ENCODE measurements at regions not wholly inside any gene's neighbourhood (a gene's known extent, or its start where the extent isn't known, plus 50 kb on each side); places are given as distances from the start of the nearest gene placed in this dataset.

DNA sequence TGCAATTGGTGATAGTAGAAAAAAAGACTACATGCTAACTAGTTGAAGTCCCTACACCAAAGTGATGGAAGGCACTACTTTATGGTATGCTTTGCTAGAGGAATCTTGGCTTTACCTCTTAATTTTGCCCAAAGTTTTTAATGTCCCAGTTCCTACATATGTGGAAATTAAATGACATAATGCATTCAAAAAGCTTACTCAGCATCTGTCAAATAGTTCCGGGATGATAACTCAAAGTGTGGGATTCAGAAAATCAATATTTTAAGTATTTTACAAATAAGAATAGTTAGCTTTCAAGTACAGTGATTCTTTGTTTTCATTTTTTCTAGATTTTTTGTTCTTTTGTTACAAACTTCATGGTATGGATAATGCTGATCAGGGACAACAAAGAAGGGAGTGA, 211.6 kb downstream of the PCDH20 start:
- Histone ChIP-seq H2AFZ (no peak overlapping the region), H4K20me1 (ENCODE audit: insufficient read depth, poor library complexity, severe bottlenecking) (no peaks in the 10 kb centered on the region), H3K79me2 (no peaks in the 10 kb centered on the region), H3K27me3 (no peaks in the 10 kb centered on the region), H3K9me3 (ENCODE audit: low read depth) (no peaks in the 10 kb centered on the region), H3K4me3 (no peak overlapping the region), H3K36me3 (replicated peaks; ENCODE audit: insufficient read depth, low read depth) (no peaks in the 10 kb centered on the region), H3K27ac (no peak overlapping the region), H3K4me1 (ENCODE audit: insufficient read depth) (no peaks in the 10 kb centered on the region), H3K4me2 (no peak overlapping the region), H3K9me2 (replicated peaks; ENCODE audit: insufficient read depth) (no peaks in the 10 kb centered on the region)
- WGBS (ENCODE audit: low lambda C conversion rate, missing lambda C conversion rate): 95% methylated on average over 1 of the region's 1 CpG
- no peak for DNase-seq (ENCODE audit: low spot score)
- TF ChIP-seq EZH2phosphoT487 (IDR thresholded peaks at IDR 0.05; ENCODE audit: low read depth, severe bottlenecking, unreplicated experiment): no peak
- no peak for TF ChIP-seq EZH2 (IDR thresholded peaks at IDR 0.05; ENCODE audit: borderline replicate concordance)
- TF ChIP-seq, protein P1, sequence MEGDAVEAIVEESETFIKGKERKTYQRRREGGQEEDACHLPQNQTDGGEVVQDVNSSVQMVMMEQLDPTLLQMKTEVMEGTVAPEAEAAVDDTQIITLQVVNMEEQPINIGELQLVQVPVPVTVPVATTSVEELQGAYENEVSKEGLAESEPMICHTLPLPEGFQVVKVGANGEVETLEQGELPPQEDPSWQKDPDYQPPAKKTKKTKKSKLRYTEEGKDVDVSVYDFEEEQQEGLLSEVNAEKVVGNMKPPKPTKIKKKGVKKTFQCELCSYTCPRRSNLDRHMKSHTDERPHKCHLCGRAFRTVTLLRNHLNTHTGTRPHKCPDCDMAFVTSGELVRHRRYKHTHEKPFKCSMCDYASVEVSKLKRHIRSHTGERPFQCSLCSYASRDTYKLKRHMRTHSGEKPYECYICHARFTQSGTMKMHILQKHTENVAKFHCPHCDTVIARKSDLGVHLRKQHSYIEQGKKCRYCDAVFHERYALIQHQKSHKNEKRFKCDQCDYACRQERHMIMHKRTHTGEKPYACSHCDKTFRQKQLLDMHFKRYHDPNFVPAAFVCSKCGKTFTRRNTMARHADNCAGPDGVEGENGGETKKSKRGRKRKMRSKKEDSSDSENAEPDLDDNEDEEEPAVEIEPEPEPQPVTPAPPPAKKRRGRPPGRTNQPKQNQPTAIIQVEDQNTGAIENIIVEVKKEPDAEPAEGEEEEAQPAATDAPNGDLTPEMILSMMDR (IDR thresholded peaks at IDR 0.05; ENCODE audit: poor library complexity): no peak

GRCh38 chr13:61202042-61202441, 213.6 kb downstream of the PCDH20 start:
- TF ChIP-seq, protein P1 (IDR thresholded peaks at IDR 0.05; ENCODE audit: poor library complexity): no peak
- TF ChIP-seq EZH2phosphoT487 (IDR thresholded peaks at IDR 0.05; ENCODE audit: low read depth, severe bottlenecking, unreplicated experiment) (no peak), EZH2 (IDR thresholded peaks at IDR 0.05; ENCODE audit: borderline replicate concordance) (no peak)
- Histone ChIP-seq H3K36me3 (replicated peaks; ENCODE audit: insufficient read depth, low read depth) (no peaks in the 10 kb centered on the region), H3K4me3 (no peak overlapping the region), H3K4me1 (ENCODE audit: insufficient read depth) (no peaks in the 10 kb centered on the region), H3K9me3 (ENCODE audit: low read depth) (no peaks in the 10 kb centered on the region), H3K9me2 (replicated peaks; ENCODE audit: insufficient read depth) (no peaks in the 10 kb centered on the region), H2AFZ (no peak overlapping the region), H3K79me2 (no peaks in the 10 kb centered on the region), H3K27ac (no peak overlapping the region), H3K27me3 (no peaks in the 10 kb centered on the region), H4K20me1 (ENCODE audit: insufficient read depth, poor library complexity, severe bottlenecking) (no peaks in the 10 kb centered on the region), H3K4me2 (no peak overlapping the region)
- DNase-seq (ENCODE audit: low spot score): no peak
- 26% methylated on average over 1 of the region's 1 CpG for WGBS (ENCODE audit: low lambda C conversion rate, missing lambda C conversion rate)

- H3K4me1 ChIP-seq (ENCODE audit: insufficient read depth): no peaks in the 10 kb centered on the region
- DNase-seq (ENCODE audit: low spot score): peak; percentile 46
- H3K9me2 ChIP-seq (replicated peaks; ENCODE audit: insufficient read depth): no peaks in the 10 kb centered on the region
- no peak overlapping the region for H3K4me3 ChIP-seq
- no peaks in the 10 kb centered on the region for H3K9me3 ChIP-seq (ENCODE audit: low read depth)
- TF ChIP-seq, protein P1 (IDR thresholded peaks at IDR 0.05; ENCODE audit: poor library complexity): no peak
- TF ChIP-seq EZH2phosphoT487 (IDR thresholded peaks at IDR 0.05; ENCODE audit: low read depth, severe bottlenecking, unreplicated experiment) (no peak), EZH2 (IDR thresholded peaks at IDR 0.05; ENCODE audit: borderline replicate concordance) (no peak)
- no peaks in the 10 kb centered on the region for H3K27me3 ChIP-seq
- H2AFZ ChIP-seq: no peak overlapping the region
- H3K36me3 ChIP-seq (replicated peaks; ENCODE audit: insufficient read depth, low read depth): no peaks in the 10 kb centered on the region
- no peaks in the 10 kb centered on the region for H4K20me1 ChIP-seq (ENCODE audit: insufficient read depth, poor library complexity, severe bottlenecking)
- no peak overlapping the region for H3K4me2 ChIP-seq
- WGBS (ENCODE audit: low lambda C conversion rate, missing lambda C conversion rate): 76% methylated on average over 1 of the region's 1 CpG
- no peaks in the 10 kb centered on the region for H3K79me2 ChIP-seq
- no peak overlapping the region for H3K27ac ChIP-seq
Measured at GRCh38 chr13:61192826-61193225, 222.8 kb downstream of the PCDH20 start.

- no peak for TF ChIP-seq EZH2 (IDR thresholded peaks at IDR 0.05; ENCODE audit: borderline replicate concordance)
- TF ChIP-seq EZH2phosphoT487 (IDR thresholded peaks at IDR 0.05; ENCODE audit: low read depth, severe bottlenecking, unreplicated experiment): no peak
- TF ChIP-seq, protein P1 (IDR thresholded peaks at IDR 0.05; ENCODE audit: poor library complexity): no peak
- 93% methylated on average over 2 of the region's 2 CpGs for WGBS (ENCODE audit: low lambda C conversion rate, missing lambda C conversion rate)
- H3K9me3 ChIP-seq (ENCODE audit: low read depth): no peaks in the 10 kb centered on the region
- H3K79me2 ChIP-seq: no peaks in the 10 kb centered on the region
- H3K4me3 ChIP-seq: no peak overlapping the region
- no peaks in the 10 kb centered on the region for H3K9me2 ChIP-seq (replicated peaks; ENCODE audit: insufficient read depth)
- no peak overlapping the region for H3K4me2 ChIP-seq
- no peak overlapping the region for H3K27ac ChIP-seq
- H3K36me3 ChIP-seq (replicated peaks; ENCODE audit: insufficient read depth, low read depth): no peaks in the 10 kb centered on the region
- H2AFZ ChIP-seq: no peak overlapping the region
- no peak for DNase-seq (ENCODE audit: low spot score)
- no peaks in the 10 kb centered on the region for H3K4me1 ChIP-seq (ENCODE audit: insufficient read depth)
- no peaks in the 10 kb centered on the region for H3K27me3 ChIP-seq
- no peaks in the 10 kb centered on the region for H4K20me1 ChIP-seq (ENCODE audit: insufficient read depth, poor library complexity, severe bottlenecking)
Measured at GRCh38 chr13:61188057-61188456, 227.6 kb downstream of the PCDH20 start.

Measured in hepatocyte (in vitro differentiated cells).